Testis (tissue), 2 donors: ENCODE measurements at regions not wholly inside any gene's neighbourhood (a gene's known extent, or its start where the extent isn't known, plus 50 kb on each side); places are given as distances from the start of the nearest gene placed in this dataset.

ENCODE experiments used
- POLR2A ChIP-seq: fragments of 450-650 bp; IDR thresholded peaks from one replicate; pipeline ENCODE4 v1.6.1; 2017; ENCODE audit warnings: antibody characterized with exemption, mild to moderate bottlenecking, moderate library complexity
- TF ChIP-seq, protein P1 (sequence below), 3 experiments: fragments of 450-650 bp in 2 of 3; fragments of 200-600 bp in 1 of 3; sonication (generic) in 1 of 3; IDR thresholded peaks; one replicate each; pipeline ENCODE4 v1.5.1; 2016 to 2019; ENCODE audit warnings: antibody characterized with exemption in 3 of 3, mild to moderate bottlenecking in 2 of 3, moderate library complexity in 1 of 3

DNA sequence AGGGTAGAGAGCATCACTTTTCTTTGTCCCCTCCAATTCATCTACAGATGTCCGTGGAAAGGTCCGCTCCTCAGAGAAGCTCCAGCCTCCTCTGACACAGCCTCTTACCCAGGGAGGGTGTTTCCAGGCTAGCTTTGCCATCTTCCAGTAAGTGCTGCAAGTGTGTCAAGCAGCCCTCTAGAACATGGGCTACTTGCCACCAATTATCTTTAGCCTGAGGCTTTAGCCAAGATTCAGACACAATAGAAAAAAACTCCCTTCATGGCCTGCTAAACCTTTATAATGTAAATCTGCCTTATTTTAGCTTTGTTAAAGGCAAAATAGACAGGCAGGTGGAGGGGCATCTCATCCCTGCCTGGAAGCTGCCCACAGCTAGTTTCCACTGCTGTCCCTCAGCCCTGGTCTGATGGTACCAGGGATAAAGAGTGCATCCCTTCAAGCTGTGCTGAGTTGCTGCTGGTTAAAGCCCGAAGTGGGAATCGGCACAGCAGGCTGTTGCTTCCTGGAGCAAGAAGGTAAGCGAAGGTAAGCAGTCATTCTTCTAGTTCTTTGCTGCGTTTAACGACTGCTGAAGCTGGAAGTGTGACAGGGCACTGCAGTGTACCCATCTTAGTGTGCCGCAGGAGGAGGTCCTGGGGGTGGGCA lies 190.1 kb upstream of the E2F8 start:
- TF ChIP-seq, protein P1, sequence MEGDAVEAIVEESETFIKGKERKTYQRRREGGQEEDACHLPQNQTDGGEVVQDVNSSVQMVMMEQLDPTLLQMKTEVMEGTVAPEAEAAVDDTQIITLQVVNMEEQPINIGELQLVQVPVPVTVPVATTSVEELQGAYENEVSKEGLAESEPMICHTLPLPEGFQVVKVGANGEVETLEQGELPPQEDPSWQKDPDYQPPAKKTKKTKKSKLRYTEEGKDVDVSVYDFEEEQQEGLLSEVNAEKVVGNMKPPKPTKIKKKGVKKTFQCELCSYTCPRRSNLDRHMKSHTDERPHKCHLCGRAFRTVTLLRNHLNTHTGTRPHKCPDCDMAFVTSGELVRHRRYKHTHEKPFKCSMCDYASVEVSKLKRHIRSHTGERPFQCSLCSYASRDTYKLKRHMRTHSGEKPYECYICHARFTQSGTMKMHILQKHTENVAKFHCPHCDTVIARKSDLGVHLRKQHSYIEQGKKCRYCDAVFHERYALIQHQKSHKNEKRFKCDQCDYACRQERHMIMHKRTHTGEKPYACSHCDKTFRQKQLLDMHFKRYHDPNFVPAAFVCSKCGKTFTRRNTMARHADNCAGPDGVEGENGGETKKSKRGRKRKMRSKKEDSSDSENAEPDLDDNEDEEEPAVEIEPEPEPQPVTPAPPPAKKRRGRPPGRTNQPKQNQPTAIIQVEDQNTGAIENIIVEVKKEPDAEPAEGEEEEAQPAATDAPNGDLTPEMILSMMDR (IDR thresholded peaks at IDR 0.05): no peak
- TF ChIP-seq POLR2A: no peak
